HL-60 (cell line): ENCODE measurements at regions not wholly inside any gene's neighbourhood (a gene's known extent, or its start where the extent isn't known, plus 50 kb on each side); places are given as distances from the start of the nearest gene placed in this dataset.

Source experiments
- DNase-seq, 2 experiments: peaks; one replicate each; pipeline ENCODE4 v3.0.0-alpha.2; 2010 to 2020; ENCODE audit warnings: low read depth in 1 of 2, low spot score in 1 of 2
- H3K27ac ChIP-seq: fragments of 250-450 bp; sonication (Bioruptor Pico); replicated peaks from 2 replicates; pipeline ENCODE4 v1.5.1; 2020; ENCODE audit warnings: mild to moderate bottlenecking, moderate library complexity
- H3K27me3 ChIP-seq: fragments of 250-450 bp; sonication (Bioruptor Pico); 2 replicates; pipeline ENCODE4 v1.5.1; 2021; ENCODE audit warnings: mild to moderate bottlenecking, moderate library complexity; ENCODE audit not compliant: insufficient read depth, poor library complexity, severe bottlenecking
- H3K4me3 ChIP-seq: replicated peaks from 2 replicates; pipeline ENCODE4 v1.5.1; 2011; ENCODE audit warnings: mild to moderate bottlenecking, control low read depth, low read length; ENCODE audit not compliant: insufficient read depth
- GABPA ChIP-seq: IDR thresholded peaks from 2 replicates; pipeline ENCODE4 v1.6.1; 2012; ENCODE audit warnings: low read depth
- POLR2AphosphoS5 ChIP-seq: IDR thresholded peaks from 2 replicates; pipeline ENCODE4 v1.6.1; 2012; ENCODE audit warnings: low read depth
- SPI1 ChIP-seq: IDR thresholded peaks from 2 replicates; pipeline ENCODE4 v1.6.1; 2012; ENCODE audit warnings: low read depth, mild to moderate bottlenecking, borderline replicate concordance
- TF ChIP-seq, protein P1 (sequence below): IDR thresholded peaks from one replicate; pipeline ENCODE4 v1.5.1; 2011; ENCODE audit warnings: low read length, control low read depth, inconsistent platforms; ENCODE audit not compliant: insufficient read depth
- TF ChIP-seq, protein P2 (sequence below): IDR thresholded peaks from 2 replicates; pipeline ENCODE4 v1.6.1; 2012; ENCODE audit warnings: low read depth; ENCODE audit not compliant: insufficient replicate concordance

GRCh38 chr4:185966997-185967775 lies 101.8 kb upstream of the TLR3 start:
- TF ChIP-seq GABPA (no peak), SPI1 (no peak), POLR2AphosphoS5 (no peak)
- TF ChIP-seq, protein P1, sequence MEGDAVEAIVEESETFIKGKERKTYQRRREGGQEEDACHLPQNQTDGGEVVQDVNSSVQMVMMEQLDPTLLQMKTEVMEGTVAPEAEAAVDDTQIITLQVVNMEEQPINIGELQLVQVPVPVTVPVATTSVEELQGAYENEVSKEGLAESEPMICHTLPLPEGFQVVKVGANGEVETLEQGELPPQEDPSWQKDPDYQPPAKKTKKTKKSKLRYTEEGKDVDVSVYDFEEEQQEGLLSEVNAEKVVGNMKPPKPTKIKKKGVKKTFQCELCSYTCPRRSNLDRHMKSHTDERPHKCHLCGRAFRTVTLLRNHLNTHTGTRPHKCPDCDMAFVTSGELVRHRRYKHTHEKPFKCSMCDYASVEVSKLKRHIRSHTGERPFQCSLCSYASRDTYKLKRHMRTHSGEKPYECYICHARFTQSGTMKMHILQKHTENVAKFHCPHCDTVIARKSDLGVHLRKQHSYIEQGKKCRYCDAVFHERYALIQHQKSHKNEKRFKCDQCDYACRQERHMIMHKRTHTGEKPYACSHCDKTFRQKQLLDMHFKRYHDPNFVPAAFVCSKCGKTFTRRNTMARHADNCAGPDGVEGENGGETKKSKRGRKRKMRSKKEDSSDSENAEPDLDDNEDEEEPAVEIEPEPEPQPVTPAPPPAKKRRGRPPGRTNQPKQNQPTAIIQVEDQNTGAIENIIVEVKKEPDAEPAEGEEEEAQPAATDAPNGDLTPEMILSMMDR: no peak
- TF ChIP-seq, protein P2, sequence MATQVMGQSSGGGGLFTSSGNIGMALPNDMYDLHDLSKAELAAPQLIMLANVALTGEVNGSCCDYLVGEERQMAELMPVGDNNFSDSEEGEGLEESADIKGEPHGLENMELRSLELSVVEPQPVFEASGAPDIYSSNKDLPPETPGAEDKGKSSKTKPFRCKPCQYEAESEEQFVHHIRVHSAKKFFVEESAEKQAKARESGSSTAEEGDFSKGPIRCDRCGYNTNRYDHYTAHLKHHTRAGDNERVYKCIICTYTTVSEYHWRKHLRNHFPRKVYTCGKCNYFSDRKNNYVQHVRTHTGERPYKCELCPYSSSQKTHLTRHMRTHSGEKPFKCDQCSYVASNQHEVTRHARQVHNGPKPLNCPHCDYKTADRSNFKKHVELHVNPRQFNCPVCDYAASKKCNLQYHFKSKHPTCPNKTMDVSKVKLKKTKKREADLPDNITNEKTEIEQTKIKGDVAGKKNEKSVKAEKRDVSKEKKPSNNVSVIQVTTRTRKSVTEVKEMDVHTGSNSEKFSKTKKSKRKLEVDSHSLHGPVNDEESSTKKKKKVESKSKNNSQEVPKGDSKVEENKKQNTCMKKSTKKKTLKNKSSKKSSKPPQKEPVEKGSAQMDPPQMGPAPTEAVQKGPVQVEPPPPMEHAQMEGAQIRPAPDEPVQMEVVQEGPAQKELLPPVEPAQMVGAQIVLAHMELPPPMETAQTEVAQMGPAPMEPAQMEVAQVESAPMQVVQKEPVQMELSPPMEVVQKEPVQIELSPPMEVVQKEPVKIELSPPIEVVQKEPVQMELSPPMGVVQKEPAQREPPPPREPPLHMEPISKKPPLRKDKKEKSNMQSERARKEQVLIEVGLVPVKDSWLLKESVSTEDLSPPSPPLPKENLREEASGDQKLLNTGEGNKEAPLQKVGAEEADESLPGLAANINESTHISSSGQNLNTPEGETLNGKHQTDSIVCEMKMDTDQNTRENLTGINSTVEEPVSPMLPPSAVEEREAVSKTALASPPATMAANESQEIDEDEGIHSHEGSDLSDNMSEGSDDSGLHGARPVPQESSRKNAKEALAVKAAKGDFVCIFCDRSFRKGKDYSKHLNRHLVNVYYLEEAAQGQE: no peak
- no peaks in the 10 kb centered on the region for H3K27me3 ChIP-seq
- no peak overlapping the region for H3K4me3 ChIP-seq
- DNase-seq: no peak
- H3K27ac ChIP-seq: no peak overlapping the region

DNA sequence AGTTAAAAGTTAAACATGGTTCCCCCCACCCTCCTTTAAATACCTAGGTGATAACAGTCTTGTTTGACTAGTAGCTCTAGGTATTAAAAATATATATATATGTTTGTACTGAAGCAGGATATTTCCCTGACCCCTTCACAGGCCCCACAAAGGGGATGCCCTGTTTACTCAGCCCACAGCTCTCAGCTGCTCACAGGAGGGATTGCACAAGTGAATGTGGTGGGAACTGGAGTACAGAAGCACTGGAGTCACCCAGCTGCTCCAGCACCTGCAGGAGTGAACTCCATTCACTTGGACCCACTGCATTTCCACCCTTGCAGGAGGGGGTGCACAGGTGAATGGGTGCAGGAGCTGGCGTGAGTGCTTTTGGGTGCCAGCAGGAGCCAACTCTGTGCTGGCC lies 99.3 kb upstream of the TLR3 start:
- Histone ChIP-seq H3K4me3 (no peak overlapping the region), H3K27me3 (no peaks in the 10 kb centered on the region), H3K27ac (no peak overlapping the region)
- no peak for DNase-seq
- TF ChIP-seq, protein P1: no peak
- TF ChIP-seq, protein P2: no peak
- TF ChIP-seq GABPA (no peak), SPI1 (no peak), POLR2AphosphoS5 (no peak)

DNA sequence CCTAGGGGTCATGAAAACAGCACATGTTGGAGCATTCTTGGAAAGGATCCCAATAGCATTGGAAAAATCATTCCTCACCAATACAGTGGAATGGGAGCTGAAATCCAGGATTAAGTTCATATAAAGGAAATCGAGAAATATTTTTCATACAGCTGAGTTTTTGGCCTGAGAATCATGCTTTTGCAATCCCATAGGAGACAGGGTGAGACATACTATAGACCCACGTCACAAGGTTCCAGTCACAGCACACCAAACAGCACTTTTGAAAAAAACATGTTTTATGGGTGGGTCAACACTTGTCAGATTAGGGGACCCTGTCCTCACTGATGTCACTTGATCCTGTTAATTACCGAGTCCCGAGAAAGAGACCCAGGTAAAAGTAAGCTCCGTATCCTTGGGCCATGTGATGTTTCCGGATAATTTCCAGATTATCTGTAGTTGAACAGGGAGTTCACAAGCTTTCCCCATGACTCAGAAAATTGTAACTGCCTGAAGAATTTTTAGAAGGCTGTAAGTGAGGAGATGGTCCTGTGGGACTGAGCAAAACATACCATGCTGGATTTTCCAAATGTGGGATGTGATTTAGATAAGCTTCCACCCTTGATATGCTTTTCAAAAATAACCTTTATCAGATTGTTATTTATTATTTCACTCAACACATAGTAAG lies 80.9 kb upstream of the TLR3 start:
- Histone ChIP-seq H3K4me3 (no peak overlapping the region), H3K27me3 (no peaks in the 10 kb centered on the region), H3K27ac (no peak overlapping the region)
- TF ChIP-seq POLR2AphosphoS5 (no peak), GABPA (no peak), SPI1 (no peak)
- TF ChIP-seq, protein P2: no peak
- TF ChIP-seq, protein P1: no peak
- no peak for DNase-seq
